ENCODE measurements at regions not wholly inside any gene's neighbourhood (a gene's known extent, or its start where the extent isn't known, plus 50 kb on each side); places are given as distances from the start of the nearest gene placed in this dataset.

- TF ChIP-seq, protein P1, sequence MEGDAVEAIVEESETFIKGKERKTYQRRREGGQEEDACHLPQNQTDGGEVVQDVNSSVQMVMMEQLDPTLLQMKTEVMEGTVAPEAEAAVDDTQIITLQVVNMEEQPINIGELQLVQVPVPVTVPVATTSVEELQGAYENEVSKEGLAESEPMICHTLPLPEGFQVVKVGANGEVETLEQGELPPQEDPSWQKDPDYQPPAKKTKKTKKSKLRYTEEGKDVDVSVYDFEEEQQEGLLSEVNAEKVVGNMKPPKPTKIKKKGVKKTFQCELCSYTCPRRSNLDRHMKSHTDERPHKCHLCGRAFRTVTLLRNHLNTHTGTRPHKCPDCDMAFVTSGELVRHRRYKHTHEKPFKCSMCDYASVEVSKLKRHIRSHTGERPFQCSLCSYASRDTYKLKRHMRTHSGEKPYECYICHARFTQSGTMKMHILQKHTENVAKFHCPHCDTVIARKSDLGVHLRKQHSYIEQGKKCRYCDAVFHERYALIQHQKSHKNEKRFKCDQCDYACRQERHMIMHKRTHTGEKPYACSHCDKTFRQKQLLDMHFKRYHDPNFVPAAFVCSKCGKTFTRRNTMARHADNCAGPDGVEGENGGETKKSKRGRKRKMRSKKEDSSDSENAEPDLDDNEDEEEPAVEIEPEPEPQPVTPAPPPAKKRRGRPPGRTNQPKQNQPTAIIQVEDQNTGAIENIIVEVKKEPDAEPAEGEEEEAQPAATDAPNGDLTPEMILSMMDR (IDR thresholded peaks at IDR 0.05; ENCODE audit: low read depth, low read length), result no peak
- DNase-seq (ENCODE audit: extremely low read depth, low read depth), result no peak
Observed at GRCh38 chr9:87139099-87139730, 191.9 kb upstream of the GAS1 start.

DNA sequence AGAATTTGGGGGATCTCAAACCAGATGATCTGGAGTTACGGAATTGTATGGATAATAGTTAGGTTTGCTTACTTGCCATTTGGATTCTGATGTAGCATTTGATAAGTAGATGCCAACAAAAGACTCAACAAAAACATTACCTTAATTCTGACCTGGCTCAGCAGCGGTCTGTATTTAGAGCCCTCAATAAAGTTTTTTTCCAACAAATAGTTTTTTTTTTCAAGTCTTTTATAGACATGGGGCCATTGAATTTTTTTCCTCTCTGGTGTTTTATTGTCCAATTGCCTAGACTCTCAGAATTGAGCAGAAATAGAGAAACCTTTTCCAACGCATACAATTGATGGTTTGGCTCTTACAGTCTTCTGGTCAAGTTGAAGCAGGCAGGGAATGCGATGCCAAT is 192.8 kb upstream of the GAS1 start:
- TF ChIP-seq, protein P1 (IDR thresholded peaks at IDR 0.05; ENCODE audit: low read depth, low read length), result no peak
- DNase-seq (ENCODE audit: extremely low read depth, low read depth), result no peak

DNA sequence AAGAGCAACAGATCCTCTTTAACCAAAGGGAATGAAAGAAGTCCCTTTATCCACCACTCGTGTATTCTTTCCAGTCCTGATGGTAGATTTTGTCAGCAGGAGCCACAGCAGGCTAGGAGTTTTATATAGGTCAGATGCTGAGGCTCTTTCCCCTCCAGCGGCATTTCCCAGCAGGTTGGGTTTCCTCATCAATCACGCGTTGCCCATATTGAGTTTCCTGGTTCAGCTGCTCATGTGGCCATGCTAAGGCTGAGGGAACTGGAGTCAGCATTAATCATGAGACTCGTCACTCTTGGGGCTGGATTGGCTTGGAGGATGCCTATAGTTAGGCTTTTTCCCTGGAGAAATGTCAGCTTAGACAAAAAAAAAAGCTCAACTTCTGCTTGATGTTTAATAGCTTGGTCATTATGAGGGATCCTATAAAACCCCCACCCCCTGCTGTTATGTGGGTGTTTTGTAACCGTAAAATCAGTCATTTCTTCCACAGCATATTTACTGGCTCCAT is 193.4 kb upstream of the GAS1 start:
- TF ChIP-seq, protein P1 (IDR thresholded peaks at IDR 0.05; ENCODE audit: low read depth, low read length), result no peak
- no peak for DNase-seq (ENCODE audit: extremely low read depth, low read depth)

- TF ChIP-seq, protein P1 (IDR thresholded peaks at IDR 0.05; ENCODE audit: low read depth, low read length), result no peak
- DNase-seq (ENCODE audit: extremely low read depth, low read depth), result no peak
Observed at GRCh38 chr9:87141124-87141523, 193.8 kb upstream of the GAS1 start.

GRCh38 chr9:87146933-87147332 is 199.6 kb upstream of the GAS1 start:
- DNase-seq (ENCODE audit: extremely low read depth, low read depth), result no peak
- TF ChIP-seq, protein P1 (IDR thresholded peaks at IDR 0.05; ENCODE audit: low read depth, low read length), result no peak

DNA sequence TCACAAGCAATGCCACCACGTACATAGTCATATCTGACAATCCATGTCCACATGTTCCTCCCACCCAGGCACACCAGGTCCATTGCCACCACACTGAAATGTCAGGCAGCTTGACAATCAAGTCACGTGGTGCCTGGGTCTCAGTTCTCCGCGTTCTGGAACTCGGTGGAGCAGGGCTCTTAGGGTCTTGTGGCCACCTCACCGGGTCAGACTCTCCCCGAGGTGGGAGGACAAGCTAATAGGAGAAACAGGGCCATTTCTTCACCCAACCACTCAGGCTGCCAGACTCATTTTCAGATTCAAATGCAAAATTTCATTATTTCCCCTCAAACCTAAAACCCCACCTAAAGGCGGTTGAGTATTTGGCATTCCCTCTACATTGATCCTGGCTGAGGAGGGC is 200.5 kb upstream of the GAS1 start:
- TF ChIP-seq, protein P1 (IDR thresholded peaks at IDR 0.05; ENCODE audit: low read depth, low read length), result no peak
- DNase-seq (ENCODE audit: extremely low read depth, low read depth), result no peak

- TF ChIP-seq, protein P1 (IDR thresholded peaks at IDR 0.05; ENCODE audit: low read depth, low read length), result peak; percentile 20
- DNase-seq (ENCODE audit: extremely low read depth, low read depth), result no peak
Observed at GRCh38 chr9:87148331-87149104, 201.2 kb upstream of the GAS1 start.

Measured in AG09319 (cell line).